HEK293 (cell line): ENCODE measurements at regions not wholly inside any gene's neighbourhood (a gene's known extent, or its start where the extent isn't known, plus 50 kb on each side); places are given as distances from the start of the nearest gene placed in this dataset.

Experiments
- CTCF ChIA-PET: fragments of 350-600 bp; formaldehyde crosslinking; extraction: SDS; loops from one replicate; lab custom pipeline; 2021; ENCODE audit warnings: antibody characterized with exemption; lab: Yijun Ruan, JAX
- POLR2A ChIA-PET: fragments of 300-600 bp; formaldehyde crosslinking; extraction: SDS; loops from one replicate; lab custom pipeline; 2020; ENCODE audit warnings: antibody characterized with exemption, inconsistent platforms; lab: Yijun Ruan, JAX
- H3K27ac ChIP-seq: fragments of 200-500 bp; sonication (Bioruptor generic); 2 replicates; pipeline ENCODE4 v1.5.1; 2014; ENCODE audit warnings: low read depth, low read length, control low read depth, inconsistent platforms; ENCODE audit errors: extremely low read depth
- H3K36me3 ChIP-seq, 2 experiments: fragments of 200-500 bp in 1 of 2; sonication (Bioruptor generic) in 1 of 2; 1 replicate in 1 of 2; 2 replicates in 1 of 2; pipeline ENCODE4 v1.5.1; 2014 to 2017; ENCODE audit warnings: inconsistent platforms in 2 of 2, low read length in 2 of 2; ENCODE audit not compliant: control insufficient read depth in 2 of 2, insufficient read depth in 1 of 2
- H3K4me1 ChIP-seq: fragments of 200-500 bp; sonication (Bioruptor generic); 2 replicates; pipeline ENCODE4 v1.5.1; 2014; ENCODE audit warnings: mild to moderate bottlenecking, low read length, inconsistent platforms; ENCODE audit not compliant: control insufficient read depth, insufficient read depth
- H3K4me3 ChIP-seq: 2 replicates; pipeline ENCODE4 v1.5.1; 2011; ENCODE audit warnings: low read depth, mild to moderate bottlenecking, control low read depth, low read length, moderate library complexity
- H3K9me3 ChIP-seq: fragments of 200-500 bp; sonication (Bioruptor generic); 2 replicates; pipeline ENCODE4 v1.5.1; 2014; ENCODE audit warnings: low read depth, low read length, inconsistent platforms; ENCODE audit not compliant: control insufficient read depth, insufficient read depth
- GLIS1 ChIP-seq: fragments of 450-650 bp; formaldehyde crosslinking; IDR thresholded peaks from 2 replicates; pipeline ENCODE4 v1.5.1; 2016; ENCODE audit warnings: missing biosample characterization, missing genetic modification characterization
- IKZF3 ChIP-seq: fragments of 450-650 bp; IDR thresholded peaks from 2 replicates; pipeline ENCODE4 v1.5.0; 2018; ENCODE audit warnings: missing biosample characterization, mild to moderate bottlenecking, missing genetic modification characterization, moderate library complexity
- MZF1 ChIP-seq: fragments of 450-650 bp; formaldehyde crosslinking; IDR thresholded peaks from 2 replicates; pipeline ENCODE4 v1.5.1; 2017; ENCODE audit warnings: missing biosample characterization, missing genetic modification characterization, borderline replicate concordance
- OVOL3 ChIP-seq: fragments of 450-650 bp; formaldehyde crosslinking; IDR thresholded peaks from 2 replicates; pipeline ENCODE4 v1.5.1; 2016; ENCODE audit warnings: missing biosample characterization, missing genetic modification characterization
- RBAK ChIP-seq: fragments of 450-650 bp; formaldehyde crosslinking; IDR thresholded peaks from 2 replicates; pipeline ENCODE4 v1.5.1; 2016; ENCODE audit warnings: missing biosample characterization, missing genetic modification characterization
- SP3 ChIP-seq: fragments of 450-650 bp; formaldehyde crosslinking; IDR thresholded peaks from 2 replicates; pipeline ENCODE4 v1.5.1; 2016; ENCODE audit warnings: missing biosample characterization, missing genetic modification characterization
- ZIC2 ChIP-seq: fragments of 450-650 bp; formaldehyde crosslinking; IDR thresholded peaks from 2 replicates; pipeline ENCODE4 v1.5.1; 2016; ENCODE audit warnings: missing biosample characterization, missing genetic modification characterization
- ZNF132 ChIP-seq: fragments of 450-650 bp; formaldehyde crosslinking; IDR thresholded peaks from 2 replicates; pipeline ENCODE4 v1.5.1; 2017; ENCODE audit warnings: missing biosample characterization, missing genetic modification characterization, borderline replicate concordance
- ZNF138 ChIP-seq: fragments of 450-650 bp; formaldehyde crosslinking; IDR thresholded peaks from 2 replicates; pipeline ENCODE4 v1.5.1; 2016; ENCODE audit warnings: missing biosample characterization, missing genetic modification characterization, borderline replicate concordance
- ZNF146 ChIP-seq: fragments of 450-650 bp; formaldehyde crosslinking; IDR thresholded peaks from 2 replicates; pipeline ENCODE4 v1.5.1; 2016; ENCODE audit warnings: missing biosample characterization, missing genetic modification characterization
- ZNF174 ChIP-seq: fragments of 450-650 bp; formaldehyde crosslinking; IDR thresholded peaks from 2 replicates; pipeline ENCODE4 v1.5.0; 2017; ENCODE audit warnings: missing biosample characterization, mild to moderate bottlenecking, missing genetic modification characterization
- ZNF175 ChIP-seq: fragments of 450-650 bp; formaldehyde crosslinking; IDR thresholded peaks from 2 replicates; pipeline ENCODE4 v1.5.1; 2016; ENCODE audit warnings: missing biosample characterization, missing genetic modification characterization
- ZNF19 ChIP-seq: fragments of 450-650 bp; formaldehyde crosslinking; IDR thresholded peaks from 2 replicates; pipeline ENCODE4; 2016; ENCODE audit warnings: missing biosample characterization, missing genetic modification characterization, low read depth
- ZNF23 ChIP-seq: fragments of 450-650 bp; formaldehyde crosslinking; IDR thresholded peaks from 2 replicates; pipeline ENCODE4 v1.5.1; 2016; ENCODE audit warnings: missing biosample characterization, missing genetic modification characterization, borderline replicate concordance
- ZNF292 ChIP-seq: fragments of 450-650 bp; formaldehyde crosslinking; IDR thresholded peaks from 2 replicates; pipeline ENCODE4 v1.5.1; 2016; ENCODE audit warnings: low read depth, missing biosample characterization, missing genetic modification characterization, borderline replicate concordance
- ZNF37A ChIP-seq: fragments of 450-650 bp; IDR thresholded peaks from 2 replicates; pipeline ENCODE4 v1.5.1; 2018; ENCODE audit warnings: missing biosample characterization, missing genetic modification characterization
- ZNF416 ChIP-seq: fragments of 450-650 bp; formaldehyde crosslinking; IDR thresholded peaks from 2 replicates; pipeline ENCODE4 v1.5.1; 2016; ENCODE audit warnings: missing biosample characterization, missing genetic modification characterization
- ZNF48 ChIP-seq: fragments of 450-650 bp; formaldehyde crosslinking; IDR thresholded peaks from 2 replicates; pipeline ENCODE4 v1.5.1; 2016; ENCODE audit warnings: missing biosample characterization, missing genetic modification characterization
- ZNF521 ChIP-seq: fragments of 450-650 bp; formaldehyde crosslinking; IDR thresholded peaks from 2 replicates; pipeline ENCODE4 v1.5.1; 2017; ENCODE audit warnings: missing biosample characterization, mild to moderate bottlenecking, missing genetic modification characterization
- ZNF549 ChIP-seq: fragments of 450-650 bp; IDR thresholded peaks from 2 replicates; pipeline ENCODE4 v1.5.1; 2018; ENCODE audit warnings: missing biosample characterization, missing genetic modification characterization, mild to moderate bottlenecking, inconsistent platforms, moderate library complexity
- ZNF792 ChIP-seq: fragments of 450-650 bp; formaldehyde crosslinking; IDR thresholded peaks from 2 replicates; pipeline ENCODE4 v1.5.1; 2016; ENCODE audit warnings: missing biosample characterization, missing genetic modification characterization
- ZNF843 ChIP-seq: fragments of 450-650 bp; formaldehyde crosslinking; IDR thresholded peaks from 2 replicates; pipeline ENCODE4 v1.5.1; 2016; ENCODE audit warnings: missing biosample characterization, missing genetic modification characterization
- ZSCAN30 ChIP-seq: fragments of 450-650 bp; IDR thresholded peaks from 2 replicates; pipeline ENCODE4 v1.5.1; 2018; ENCODE audit warnings: missing biosample characterization, mild to moderate bottlenecking, missing genetic modification characterization, moderate library complexity
- ZXDB ChIP-seq: fragments of 450-650 bp; formaldehyde crosslinking; IDR thresholded peaks from 2 replicates; pipeline ENCODE4 v1.5.1; 2016; ENCODE audit warnings: missing biosample characterization, missing genetic modification characterization
- TF ChIP-seq, protein P1 (sequence below): fragments of 450-650 bp; formaldehyde crosslinking; IDR thresholded peaks from 2 replicates; pipeline ENCODE4 v1.5.1; 2016; ENCODE audit warnings: missing biosample characterization, missing genetic modification characterization
- TF ChIP-seq, protein P2 (sequence below): fragments of 450-650 bp; formaldehyde crosslinking; IDR thresholded peaks from 2 replicates; pipeline ENCODE4 v1.5.1; 2017; ENCODE audit warnings: missing biosample characterization, missing genetic modification characterization

DNA sequence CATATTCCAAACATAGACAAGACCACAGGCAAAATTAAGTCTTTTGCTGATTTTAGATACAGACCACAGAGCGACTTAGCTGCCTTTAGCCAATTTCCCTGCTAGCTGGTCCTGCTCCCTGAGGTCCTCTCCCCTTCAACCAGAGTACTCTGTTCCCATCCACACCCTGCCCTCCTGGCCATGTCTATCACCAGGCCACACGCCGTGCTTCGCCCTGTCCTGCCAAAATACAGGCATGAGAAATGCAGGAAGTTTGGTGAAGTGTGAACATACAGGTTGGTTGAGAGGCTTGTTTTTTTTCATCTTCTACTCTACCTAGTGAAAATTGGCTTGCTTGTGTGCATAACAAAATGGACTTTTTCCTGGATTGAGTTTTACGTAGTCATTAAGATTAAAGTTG lies 226.2 kb upstream of the TENM3 start:
- ChIA-PET CTCF (no interaction called here), POLR2A (interaction anchor here (0.6 kb wide), 1 partner anchor 433 kb away, joined by 3 read pairs; no protein-coding TSS in a partner anchor)
- H3K36me3 ChIP-seq: no peaks in the 10 kb centered on the region
- no peak for TF ChIP-seq RBAK (tag by site-specific recombination)
- no peak for TF ChIP-seq ZNF521 (tag by site-specific recombination)
- TF ChIP-seq ZNF23 (tag by site-specific recombination): no peak
- TF ChIP-seq ZNF19 (tag by site-specific recombination): no peak
- no peak for TF ChIP-seq ZSCAN30
- TF ChIP-seq ZNF146 (tag by site-specific recombination): no peak
- TF ChIP-seq ZNF138 (tag by site-specific recombination): no peak
- TF ChIP-seq ZNF37A (tag by site-specific recombination): no peak
- TF ChIP-seq OVOL3 (tag by site-specific recombination): no peak
- no peak for TF ChIP-seq ZNF174 (tag by site-specific recombination)
- TF ChIP-seq ZNF48: no peak
- TF ChIP-seq ZNF416 (tag by site-specific recombination): no peak
- TF ChIP-seq ZNF132 (tag by site-specific recombination): no peak
- TF ChIP-seq, protein P1, sequence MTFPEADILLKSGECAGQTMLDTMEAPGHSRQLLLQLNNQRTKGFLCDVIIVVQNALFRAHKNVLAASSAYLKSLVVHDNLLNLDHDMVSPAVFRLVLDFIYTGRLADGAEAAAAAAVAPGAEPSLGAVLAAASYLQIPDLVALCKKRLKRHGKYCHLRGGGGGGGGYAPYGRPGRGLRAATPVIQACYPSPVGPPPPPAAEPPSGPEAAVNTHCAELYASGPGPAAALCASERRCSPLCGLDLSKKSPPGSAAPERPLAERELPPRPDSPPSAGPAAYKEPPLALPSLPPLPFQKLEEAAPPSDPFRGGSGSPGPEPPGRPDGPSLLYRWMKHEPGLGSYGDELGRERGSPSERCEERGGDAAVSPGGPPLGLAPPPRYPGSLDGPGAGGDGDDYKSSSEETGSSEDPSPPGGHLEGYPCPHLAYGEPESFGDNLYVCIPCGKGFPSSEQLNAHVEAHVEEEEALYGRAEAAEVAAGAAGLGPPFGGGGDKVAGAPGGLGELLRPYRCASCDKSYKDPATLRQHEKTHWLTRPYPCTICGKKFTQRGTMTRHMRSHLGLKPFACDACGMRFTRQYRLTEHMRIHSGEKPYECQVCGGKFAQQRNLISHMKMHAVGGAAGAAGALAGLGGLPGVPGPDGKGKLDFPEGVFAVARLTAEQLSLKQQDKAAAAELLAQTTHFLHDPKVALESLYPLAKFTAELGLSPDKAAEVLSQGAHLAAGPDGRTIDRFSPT (tag by site-specific recombination): no peak
- no peak for TF ChIP-seq ZNF549
- H3K27ac ChIP-seq: no peak overlapping the region
- H3K4me1 ChIP-seq: no peaks in the 10 kb centered on the region
- H3K4me3 ChIP-seq: no peak overlapping the region
- no peaks in the 10 kb centered on the region for H3K9me3 ChIP-seq

DNA sequence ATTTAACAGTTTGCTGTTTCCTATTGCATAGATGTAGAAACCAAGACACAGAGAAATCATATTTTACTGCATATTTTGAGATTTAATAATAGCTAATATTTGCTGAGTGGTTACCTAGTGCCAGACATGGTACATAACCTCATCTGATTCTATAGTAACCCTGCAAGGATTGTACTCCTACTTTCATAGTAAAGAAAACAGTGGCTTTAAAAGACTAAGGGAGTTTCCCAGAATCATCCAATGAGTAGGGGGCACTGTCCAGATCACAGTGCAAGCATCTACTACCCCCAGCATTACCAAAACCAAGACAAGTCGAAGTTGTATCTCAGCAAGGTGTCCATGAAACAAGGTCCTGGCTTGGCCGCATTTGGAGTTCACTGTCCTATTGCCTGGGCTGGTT lies 224.5 kb upstream of the TENM3 start:
- Histone ChIP-seq H3K27ac (no peak overlapping the region), H3K9me3 (no peaks in the 10 kb centered on the region), H3K4me1 (no peaks in the 10 kb centered on the region), H3K36me3 (no peaks in the 10 kb centered on the region), H3K4me3 (no peak overlapping the region)
- no peak for TF ChIP-seq ZNF792 (tag by site-specific recombination)
- no peak for TF ChIP-seq IKZF3 (tag by site-specific recombination)
- TF ChIP-seq ZNF843 (tag by site-specific recombination): no peak
- no peak for TF ChIP-seq ZNF175 (tag by site-specific recombination)
- no peak for TF ChIP-seq SP3 (tag by site-specific recombination)
- TF ChIP-seq GLIS1 (tag by site-specific recombination): no peak
- TF ChIP-seq ZNF292: no peak
- TF ChIP-seq ZIC2: no peak
- no peak for TF ChIP-seq ZXDB (tag by site-specific recombination)
- TF ChIP-seq MZF1: no peak
- TF ChIP-seq, protein P2, sequence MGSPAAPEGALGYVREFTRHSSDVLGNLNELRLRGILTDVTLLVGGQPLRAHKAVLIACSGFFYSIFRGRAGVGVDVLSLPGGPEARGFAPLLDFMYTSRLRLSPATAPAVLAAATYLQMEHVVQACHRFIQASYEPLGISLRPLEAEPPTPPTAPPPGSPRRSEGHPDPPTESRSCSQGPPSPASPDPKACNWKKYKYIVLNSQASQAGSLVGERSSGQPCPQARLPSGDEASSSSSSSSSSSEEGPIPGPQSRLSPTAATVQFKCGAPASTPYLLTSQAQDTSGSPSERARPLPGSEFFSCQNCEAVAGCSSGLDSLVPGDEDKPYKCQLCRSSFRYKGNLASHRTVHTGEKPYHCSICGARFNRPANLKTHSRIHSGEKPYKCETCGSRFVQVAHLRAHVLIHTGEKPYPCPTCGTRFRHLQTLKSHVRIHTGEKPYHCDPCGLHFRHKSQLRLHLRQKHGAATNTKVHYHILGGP (tag by site-specific recombination): no peak
- ChIA-PET POLR2A (no interaction called here), CTCF (interaction anchor here (0.7 kb wide), 1 partner anchor 146 kb away, joined by 6 read pairs; no protein-coding TSS in a partner anchor)
